C4-2B (cell line): ENCODE measurements at regions not wholly inside any gene's neighbourhood (a gene's known extent, or its start where the extent isn't known, plus 50 kb on each side); places are given as distances from the start of the nearest gene placed in this dataset.

Source experiments
- ZFX ChIP-seq: fragments of 450-650 bp; IDR thresholded peaks from 2 replicates; pipeline ENCODE4 v1.6.1; 2017
- TF ChIP-seq, protein P1 (sequence below): fragments of 450-650 bp; conservative IDR thresholded peaks from 2 replicates; pipeline ENCODE4 v1.5.1; 2017; ENCODE audit warnings: mild to moderate bottlenecking

DNA sequence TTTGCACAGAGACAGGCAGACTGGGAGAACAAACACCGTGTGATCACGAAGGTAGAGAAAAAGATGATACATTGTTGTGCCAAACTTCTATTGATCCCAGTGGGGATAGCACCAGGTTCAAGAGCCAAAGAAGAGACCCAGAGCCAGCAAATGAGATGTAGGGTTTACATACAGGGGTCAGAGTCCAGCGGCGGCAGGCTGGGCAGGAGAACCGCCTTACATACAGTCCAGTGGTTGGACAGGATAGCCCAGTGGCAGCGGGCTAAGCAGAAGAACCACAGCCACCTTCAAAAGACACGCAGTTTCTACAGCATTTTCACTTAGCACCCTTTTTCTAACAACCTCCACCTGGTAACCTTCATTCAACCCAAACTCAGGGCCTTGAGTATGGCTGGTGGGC is 932.8 kb downstream of the SLC4A3 start:
- TF ChIP-seq, protein P1, sequence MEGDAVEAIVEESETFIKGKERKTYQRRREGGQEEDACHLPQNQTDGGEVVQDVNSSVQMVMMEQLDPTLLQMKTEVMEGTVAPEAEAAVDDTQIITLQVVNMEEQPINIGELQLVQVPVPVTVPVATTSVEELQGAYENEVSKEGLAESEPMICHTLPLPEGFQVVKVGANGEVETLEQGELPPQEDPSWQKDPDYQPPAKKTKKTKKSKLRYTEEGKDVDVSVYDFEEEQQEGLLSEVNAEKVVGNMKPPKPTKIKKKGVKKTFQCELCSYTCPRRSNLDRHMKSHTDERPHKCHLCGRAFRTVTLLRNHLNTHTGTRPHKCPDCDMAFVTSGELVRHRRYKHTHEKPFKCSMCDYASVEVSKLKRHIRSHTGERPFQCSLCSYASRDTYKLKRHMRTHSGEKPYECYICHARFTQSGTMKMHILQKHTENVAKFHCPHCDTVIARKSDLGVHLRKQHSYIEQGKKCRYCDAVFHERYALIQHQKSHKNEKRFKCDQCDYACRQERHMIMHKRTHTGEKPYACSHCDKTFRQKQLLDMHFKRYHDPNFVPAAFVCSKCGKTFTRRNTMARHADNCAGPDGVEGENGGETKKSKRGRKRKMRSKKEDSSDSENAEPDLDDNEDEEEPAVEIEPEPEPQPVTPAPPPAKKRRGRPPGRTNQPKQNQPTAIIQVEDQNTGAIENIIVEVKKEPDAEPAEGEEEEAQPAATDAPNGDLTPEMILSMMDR, result no peak
- TF ChIP-seq ZFX, result no peak
